Hematopoietic multipotent progenitor cell treated with erythropoietin and hydrocortisone succinate and interleukin-3 and kit ligand, for 6 days (in vitro differentiated cells): ENCODE measurements at regions not wholly inside any gene's neighbourhood (a gene's known extent, or its start where the extent isn't known, plus 50 kb on each side); places are given as distances from the start of the nearest gene placed in this dataset.

Source experiments
- DNase-seq: peaks from one replicate; pipeline ENCODE4 v3.0.0-alpha.2; 2015

- no peak for DNase-seq
These were observed 1597.1 kb upstream of the GOT2 start for GRCh38 chr16:60331168-60331567.

- no peak for DNase-seq
These were observed 1595.0 kb upstream of the GOT2 start for GRCh38 chr16:60329108-60329507.

- DNase-seq: no peak
These were observed 1594.0 kb upstream of the GOT2 start for GRCh38 chr16:60328152-60328551.

- no peak for DNase-seq
These were observed 1584.4 kb upstream of the GOT2 start for GRCh38 chr16:60318486-60318885.

GRCh38 chr16:60310846-60311445 lies 1576.8 kb upstream of the GOT2 start:
- DNase-seq: no peak

- no peak for DNase-seq
These were observed 1570.6 kb upstream of the GOT2 start for GRCh38 chr16:60304720-60305119.

DNA sequence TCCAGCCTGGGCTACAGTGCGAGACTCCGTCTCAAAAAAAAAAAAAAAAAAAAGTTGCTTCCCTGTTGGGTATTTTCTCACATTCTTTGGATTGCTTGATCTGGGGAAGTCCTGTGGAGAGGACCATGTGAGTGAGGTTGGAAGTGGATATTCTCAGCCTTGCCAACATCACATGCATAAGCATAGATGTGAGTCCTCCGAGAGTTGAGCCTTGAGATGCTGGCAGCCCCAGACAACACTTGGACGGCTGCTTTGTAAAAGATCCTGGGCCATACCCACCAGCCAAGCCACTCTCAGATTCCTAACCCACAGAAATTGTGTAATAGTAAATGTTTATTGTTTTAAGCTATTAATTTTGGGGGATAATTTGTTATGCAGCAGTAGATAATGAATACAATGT lies 1570.0 kb upstream of the GOT2 start:
- DNase-seq: no peak

DNA sequence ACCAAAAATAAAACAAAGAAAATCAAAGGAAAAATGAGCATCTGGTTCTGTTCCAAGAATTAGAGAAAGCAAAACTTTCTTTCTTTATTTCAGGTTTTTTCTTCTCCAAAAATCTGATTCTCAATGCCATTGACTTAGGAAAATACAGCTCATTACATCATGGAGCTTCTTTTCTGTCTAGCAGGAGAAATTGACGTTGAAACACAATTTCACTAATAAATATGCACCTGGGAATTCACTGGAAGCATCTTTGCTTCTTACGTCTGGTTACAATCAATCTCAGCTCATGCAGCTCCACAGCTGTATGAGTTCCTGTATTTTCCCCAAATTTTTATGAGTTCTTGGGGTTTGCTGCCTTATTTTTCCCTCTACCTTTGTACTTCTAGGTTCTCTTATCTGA lies 1568.6 kb upstream of the GOT2 start:
- DNase-seq: no peak

GRCh38 chr16:60302261-60302660 lies 1568.1 kb upstream of the GOT2 start:
- DNase-seq: no peak

GRCh38 chr16:60299241-60299776 lies 1565.2 kb upstream of the GOT2 start:
- no peak for DNase-seq

DNA sequence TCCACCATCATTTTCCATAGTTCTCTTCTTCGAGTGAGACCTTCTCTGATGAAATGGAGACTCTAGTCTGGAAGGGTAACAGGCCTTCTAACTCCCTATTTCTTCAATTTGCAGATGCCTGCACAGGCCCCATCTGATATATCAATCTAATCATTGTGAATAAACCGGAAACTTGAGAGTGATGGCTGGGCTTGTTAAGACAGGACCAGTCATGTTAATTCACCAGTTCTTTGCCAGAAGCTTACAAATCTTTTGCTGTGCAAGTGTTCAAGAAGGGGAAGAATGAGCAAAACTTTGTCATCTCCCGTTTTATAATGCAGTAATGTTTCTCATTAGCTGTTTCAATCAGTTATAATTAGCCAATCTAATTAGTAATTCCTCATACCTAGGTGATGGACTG lies 1561.3 kb upstream of the GOT2 start:
- no peak for DNase-seq

DNA sequence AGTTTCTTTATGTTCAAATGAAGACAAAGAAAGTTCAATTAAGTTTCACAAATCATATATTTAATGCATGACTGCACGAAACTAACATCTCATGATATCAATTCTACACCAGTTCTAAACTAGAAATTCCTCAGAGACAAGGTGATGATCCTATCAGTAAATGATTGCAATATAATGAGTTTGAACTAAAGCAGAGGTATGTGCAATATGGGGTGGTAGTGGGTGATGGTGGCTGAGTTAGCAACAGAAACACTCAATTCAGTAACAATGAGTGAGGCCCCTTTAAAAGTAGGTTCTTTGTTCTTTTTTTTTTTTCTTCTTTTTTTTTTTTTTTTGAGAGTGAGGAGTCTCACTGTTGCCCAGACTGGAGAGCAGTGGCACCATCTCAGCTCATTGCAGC lies 1551.7 kb upstream of the GOT2 start:
- DNase-seq: no peak

- no peak for DNase-seq
These were observed 1545.0 kb upstream of the GOT2 start for GRCh38 chr16:60279061-60279665.

GRCh38 chr16:60274431-60275019 lies 1540.4 kb upstream of the GOT2 start:
- DNase-seq: no peak

DNA sequence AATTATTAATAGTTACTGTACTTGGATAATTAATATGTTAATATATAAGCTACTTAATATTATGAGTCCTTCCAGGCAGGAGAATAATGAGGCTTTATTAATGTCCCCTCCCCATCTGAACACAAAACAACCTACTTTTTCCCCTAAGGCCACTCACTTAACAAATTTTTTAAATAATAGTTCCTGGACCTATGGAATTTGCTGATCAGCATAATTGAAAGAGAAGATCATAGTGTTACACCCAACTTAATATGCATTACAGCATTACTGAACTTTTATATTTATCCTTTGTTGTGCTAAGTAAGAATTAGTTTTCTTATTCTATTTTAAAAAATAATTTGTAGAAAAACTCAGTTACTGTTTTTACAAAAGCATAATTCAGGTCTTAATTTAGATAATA lies 1537.7 kb upstream of the GOT2 start:
- no peak for DNase-seq

DNA sequence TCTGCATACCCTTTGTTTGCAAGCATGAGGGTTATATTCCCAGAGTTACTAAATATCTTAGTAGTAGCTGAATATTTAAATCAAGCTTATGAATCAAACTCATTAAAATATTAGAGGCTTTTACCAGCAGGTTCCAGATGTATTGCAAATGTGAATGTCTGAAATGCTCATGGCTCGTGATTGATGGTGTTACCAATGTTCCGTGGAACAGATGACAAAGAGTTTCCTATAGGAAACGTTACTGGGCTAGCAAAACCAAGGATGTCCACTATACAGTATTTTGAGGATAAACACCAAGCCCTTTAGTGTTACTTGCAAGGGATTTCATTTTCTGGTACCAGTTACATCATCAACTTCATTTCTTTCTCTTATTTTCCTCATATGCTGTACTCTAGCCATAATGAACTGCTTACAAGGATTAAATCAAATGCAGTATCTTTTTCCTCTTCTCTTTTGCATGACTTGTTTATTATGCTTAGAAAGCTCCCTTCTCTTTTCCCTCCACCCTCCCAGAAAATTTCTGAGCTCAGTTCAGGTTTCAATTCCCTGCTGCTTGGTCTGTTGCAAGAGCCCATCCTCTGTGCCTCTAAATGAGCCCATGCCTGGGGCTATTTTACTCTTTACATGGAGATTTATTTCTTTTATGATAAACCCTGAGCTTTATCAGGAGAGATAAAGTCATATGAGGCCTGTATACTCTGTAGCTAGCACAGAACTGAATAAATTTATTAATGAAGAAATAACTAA lies 1537.1 kb upstream of the GOT2 start:
- no peak for DNase-seq

DNA sequence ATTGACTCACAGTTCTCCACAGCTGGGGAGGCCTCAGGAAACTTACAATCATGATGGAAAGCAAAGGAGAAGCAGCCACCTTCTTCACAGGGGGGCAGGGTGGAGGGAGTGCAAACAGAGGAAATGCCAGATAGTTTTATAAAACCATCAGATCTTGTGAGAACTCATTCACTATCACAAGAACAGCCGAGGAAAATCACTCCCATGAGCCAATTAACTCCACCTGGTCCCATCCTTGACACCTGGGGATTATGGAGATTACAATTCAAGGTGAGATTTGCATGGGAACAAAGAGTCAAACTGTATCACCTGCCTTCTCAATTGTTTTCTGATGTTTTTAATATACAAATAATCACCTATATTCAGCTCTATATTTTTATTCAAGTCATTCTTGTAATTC lies 1527.3 kb upstream of the GOT2 start:
- DNase-seq: no peak

DNA sequence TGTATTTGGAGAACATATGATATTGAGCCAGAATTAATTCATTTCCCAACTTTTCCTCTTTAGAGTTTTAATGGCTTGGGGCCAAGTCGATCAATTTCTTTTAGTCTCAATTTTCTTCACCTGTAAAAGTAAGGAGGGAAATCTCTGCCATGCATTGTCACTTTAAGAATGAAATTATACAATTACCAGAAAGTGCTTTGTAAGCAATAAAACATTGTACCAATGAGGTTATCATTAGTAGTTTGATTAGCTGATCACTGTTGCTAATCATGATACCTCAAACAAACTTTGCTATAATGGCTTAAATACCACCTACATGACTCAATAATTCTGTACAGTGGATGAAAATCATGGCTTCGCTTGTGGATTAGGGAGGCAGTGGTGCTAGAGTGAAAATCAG lies 1525.8 kb upstream of the GOT2 start:
- no peak for DNase-seq

- no peak for DNase-seq
These were observed 1512.0 kb upstream of the GOT2 start for GRCh38 chr16:60246086-60246485.

DNA sequence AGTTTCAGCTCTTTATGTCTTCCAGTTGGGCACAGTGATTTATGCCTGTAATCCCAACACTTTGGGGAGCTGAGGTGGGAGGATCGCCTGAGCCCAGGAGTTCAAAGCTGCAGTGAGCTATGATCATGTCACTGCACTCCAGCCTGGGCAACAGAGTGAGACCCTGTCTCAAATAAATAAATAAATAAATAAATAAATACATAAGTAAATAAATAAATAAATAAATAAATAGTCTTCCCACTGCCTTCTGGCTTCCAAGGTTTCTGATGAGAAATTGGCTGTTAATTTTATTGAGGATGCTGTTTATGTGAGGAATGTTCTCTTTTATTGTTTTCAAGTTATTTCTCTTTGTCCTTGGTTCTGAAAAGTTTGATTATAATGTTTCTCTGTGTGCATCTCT lies 1507.6 kb upstream of the GOT2 start:
- DNase-seq: no peak

GRCh38 chr16:60230666-60231065 lies 1496.5 kb upstream of the GOT2 start:
- no peak for DNase-seq

- DNase-seq: no peak
These were observed 1491.4 kb upstream of the GOT2 start for GRCh38 chr16:60225541-60225940.

DNA sequence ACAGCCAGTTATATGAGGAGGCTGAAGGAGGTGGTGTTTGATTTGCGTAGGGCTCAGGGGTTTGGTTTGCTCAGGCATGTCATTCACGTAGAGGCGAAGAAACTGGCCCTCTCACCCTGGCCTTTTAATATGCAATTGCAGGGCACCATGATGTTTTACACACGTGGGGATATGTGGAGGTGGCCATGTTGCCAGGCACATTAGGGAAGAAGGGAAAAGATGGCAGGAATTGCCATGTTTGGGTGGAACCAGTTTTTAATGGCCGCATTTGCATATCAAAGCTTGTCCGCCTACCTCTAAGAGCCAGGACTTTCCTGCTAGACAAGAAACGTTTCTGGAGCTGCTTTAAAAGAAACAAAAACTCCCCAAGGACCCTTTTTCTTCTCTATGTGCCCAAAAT lies 1483.7 kb upstream of the GOT2 start:
- no peak for DNase-seq

DNA sequence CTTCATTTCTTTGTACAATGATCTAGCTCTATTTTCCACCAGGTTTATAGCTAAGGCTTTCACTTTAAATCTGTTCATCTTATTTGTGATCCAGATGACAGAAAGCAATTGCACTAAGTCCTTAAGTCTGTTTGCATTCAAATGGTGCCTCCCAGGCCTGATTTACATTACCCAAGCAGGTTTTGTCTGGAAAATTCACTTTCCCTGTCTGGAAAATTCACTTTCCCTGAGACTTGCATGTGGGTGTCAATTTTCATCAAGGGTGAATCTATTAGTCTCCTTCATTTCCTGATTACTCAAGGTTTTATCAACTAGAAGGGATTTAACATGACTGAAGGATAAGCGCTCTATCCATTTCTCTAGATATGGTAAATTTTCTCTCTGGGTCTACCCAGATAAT lies 1480.2 kb upstream of the GOT2 start:
- DNase-seq: no peak
